SIG-M5 treated with dmso at 0.1 percent for 504 hours (cell line): ENCODE measurements at regions not wholly inside any gene's neighbourhood (a gene's known extent, or its start where the extent isn't known, plus 50 kb on each side); places are given as distances from the start of the nearest gene placed in this dataset.
"Not testable (repeated sequence)": the region's sequence is repeated elsewhere in the genome, so short reads cannot be mapped to it uniquely, and the experiment has no call there.

ENCODE experiments used
- DNase-seq: peaks from one replicate; lab custom pipeline; 2025; ENCODE audit not compliant: unreplicated experiment; lab: John Stamatoyannopoulos, UW

- no peak for DNase-seq
Observed at GRCh38 chr6:11329726-11330412, 97.4 kb upstream of the NEDD9 start.

DNA sequence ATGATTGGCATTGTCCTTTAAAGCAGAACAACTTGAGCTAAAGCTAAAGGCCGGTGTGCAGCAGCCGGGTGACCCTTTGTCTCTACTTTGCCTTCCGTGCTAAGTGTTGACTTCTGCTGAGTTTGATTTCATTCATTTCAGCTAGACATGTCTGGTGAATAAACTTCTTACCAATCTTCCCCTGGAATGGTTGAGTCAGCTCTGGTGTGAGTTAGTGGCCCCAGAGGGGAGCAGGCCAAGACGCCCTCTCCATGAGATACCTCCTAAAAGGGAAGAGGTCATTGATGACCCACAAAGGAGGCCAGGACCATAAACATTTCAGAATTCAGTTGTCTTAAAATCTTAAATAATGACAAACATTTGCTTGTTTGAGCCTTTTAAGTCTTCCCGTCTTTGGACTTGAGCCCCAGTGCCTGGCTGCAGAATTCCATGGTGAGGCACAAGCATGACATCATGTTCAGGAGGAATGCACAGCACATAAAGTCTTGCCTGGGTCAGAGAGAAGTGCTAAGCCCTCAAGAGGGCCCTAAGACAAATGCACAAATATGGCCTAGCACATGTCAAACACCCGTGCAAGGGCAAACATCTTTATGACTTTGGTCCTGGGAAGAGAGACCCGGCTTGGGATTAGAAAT lies 96.3 kb upstream of the NEDD9 start:
- no peak for DNase-seq

DNA sequence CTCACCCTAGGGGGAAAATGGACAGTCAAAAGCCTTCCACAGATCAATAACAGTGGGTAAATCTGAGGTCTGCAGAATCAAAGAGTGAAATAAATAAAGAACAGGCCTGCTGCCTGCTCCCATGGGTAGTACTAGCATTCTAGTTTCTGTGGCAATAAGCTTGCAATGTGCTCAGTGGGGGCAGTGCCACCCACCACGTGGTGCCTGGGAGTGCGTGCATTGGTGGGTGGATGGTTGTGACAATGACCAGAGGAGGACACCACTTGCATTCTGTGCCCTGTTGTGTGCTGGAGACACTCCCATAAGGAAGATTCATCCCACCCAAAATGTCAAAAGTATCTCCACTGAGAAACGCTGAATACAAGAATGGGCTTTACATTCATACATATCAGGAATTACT lies 95.5 kb upstream of the NEDD9 start:
- DNase-seq = no peak

GRCh38 chr6:11326116-11326515 lies 93.6 kb upstream of the NEDD9 start:
- no peak for DNase-seq

DNA sequence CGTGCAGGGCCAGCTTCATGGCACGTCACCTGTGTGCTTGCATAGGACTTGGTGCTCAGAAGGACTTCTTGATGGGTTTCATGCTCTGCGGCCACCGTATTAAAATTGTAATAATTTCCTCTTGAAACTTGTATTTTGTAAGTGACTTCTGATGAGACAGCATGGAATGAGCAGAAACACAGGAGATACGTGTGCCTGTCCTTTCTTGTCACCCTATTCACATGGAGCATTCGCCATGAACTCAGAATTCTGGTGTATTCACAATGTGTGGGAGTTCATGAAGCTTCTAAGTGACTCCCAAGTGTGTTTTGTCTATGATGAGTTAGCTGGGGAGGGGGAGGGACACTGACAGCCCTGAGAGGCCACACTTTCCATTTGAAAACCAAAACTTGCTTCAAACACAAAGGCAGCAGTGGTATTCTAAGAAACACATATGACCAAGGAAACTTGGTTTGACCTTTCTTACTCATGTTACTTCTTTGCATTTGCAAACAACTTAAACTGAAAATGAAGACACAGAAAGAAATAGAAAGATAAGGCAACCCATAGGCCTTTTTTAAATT lies 92.1 kb upstream of the NEDD9 start:
- DNase-seq = no peak

GRCh38 chr6:11323666-11324452 lies 91.4 kb upstream of the NEDD9 start:
- peak; percentile 98 for DNase-seq

DNA sequence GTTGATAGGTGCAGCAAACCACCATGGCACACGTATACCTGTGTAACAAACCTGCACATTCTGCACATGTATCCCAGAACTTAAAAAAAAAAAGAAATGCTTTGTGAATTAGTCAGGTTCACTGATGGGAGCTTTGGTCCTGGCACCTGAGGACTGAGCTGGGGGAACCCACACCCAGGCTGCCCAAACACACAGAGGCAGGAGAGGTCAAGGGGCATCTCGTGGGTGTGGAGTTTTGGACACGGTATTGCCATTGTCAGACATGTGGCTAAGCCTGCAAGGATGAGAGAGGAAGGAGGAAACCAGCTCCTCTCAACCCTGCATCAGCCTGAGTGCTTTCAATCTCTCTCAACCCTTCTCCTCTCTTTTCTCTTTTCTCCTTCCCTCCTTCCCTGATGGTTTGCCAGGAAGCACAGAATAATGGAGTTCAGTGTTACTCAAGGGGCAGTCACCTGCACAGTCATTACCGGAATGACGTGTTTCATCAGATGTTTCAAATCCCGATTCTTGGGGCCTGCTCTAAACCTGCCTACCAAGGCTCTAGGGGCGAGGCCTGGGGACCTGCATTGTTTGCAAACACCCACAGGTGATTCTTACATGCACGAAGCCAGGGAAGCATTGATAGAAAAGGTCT lies 89.9 kb upstream of the NEDD9 start:
- no peak for DNase-seq

- DNase-seq = no peak
Observed at GRCh38 chr6:11320914-11321597, 88.6 kb upstream of the NEDD9 start.

- DNase-seq = no peak
Observed at GRCh38 chr6:11318835-11319813, 86.7 kb upstream of the NEDD9 start.

DNA sequence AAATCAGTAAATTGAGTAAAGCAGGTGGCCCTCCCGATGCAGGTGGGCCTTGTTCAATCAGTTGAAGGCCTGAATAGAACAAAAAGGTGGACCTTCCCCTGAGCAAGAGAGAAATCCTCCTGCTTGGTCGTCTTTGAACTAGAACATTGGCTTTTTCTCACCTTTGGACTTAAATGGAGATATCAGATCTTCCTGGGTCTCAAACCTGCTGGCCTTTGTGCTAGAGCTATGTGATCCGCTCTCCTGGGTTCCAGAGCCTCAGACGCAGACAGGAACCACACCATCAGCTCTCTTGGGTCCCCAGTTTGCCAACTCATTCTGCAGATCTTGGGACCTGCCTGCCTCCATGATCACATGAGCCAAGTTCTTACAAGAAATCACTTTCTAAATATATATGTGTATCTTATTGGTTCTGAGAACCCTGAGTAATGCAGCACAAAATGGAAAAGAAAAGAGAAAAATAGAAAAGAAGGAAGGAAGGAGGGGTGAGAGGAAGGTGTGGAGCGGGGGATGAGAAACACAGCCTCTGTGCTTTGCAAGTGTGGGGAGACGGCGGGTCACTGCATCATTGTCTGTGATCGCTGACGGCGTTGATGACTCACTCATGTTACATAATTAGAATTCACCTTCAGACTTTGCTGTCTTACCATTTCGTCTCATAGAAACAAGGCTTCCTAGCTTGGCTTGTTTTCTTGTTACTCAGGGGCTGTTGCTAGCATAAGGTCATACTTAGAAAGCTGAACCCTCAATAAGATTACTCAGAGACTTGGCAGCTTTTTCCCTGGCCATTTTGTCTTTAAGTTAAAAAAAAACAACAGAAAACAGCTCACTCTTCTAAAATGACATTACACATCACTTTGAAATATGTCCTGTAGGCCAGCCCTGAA lies 85.7 kb upstream of the NEDD9 start:
- peak; percentile 84 for DNase-seq

DNA sequence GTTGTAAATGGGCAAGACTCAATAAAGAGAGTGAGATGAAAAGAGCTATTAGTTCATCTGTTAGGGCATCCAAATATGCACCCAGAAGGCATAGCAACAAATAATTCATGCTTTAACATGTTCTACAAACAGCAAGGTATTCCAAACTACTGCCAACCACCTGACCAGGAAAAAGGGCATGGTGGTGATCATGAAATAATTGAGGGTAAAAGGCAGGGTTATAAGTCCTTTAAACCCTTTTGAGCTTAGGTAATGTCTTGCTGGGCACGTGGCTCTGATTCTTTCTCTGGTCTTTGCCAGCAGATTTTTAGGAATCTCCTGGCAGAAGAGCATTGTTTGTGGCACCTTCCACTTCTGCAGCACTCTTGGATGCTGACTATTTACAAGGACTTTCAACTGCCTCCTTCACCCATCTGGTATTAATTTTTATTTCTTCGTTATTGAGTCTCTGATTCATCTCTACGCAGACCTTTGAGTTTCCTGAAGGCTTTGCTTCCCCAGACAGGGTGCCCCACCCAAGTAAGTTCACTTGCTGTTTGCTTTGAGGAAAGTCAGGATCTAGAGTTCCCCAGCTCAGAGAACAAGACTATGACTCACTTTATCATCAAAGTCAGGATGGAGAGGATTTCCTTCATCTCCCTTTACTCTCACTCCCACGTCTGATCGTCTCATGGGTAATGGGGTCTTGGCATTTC lies 83.4 kb upstream of the NEDD9 start:
- no peak for DNase-seq

DNA sequence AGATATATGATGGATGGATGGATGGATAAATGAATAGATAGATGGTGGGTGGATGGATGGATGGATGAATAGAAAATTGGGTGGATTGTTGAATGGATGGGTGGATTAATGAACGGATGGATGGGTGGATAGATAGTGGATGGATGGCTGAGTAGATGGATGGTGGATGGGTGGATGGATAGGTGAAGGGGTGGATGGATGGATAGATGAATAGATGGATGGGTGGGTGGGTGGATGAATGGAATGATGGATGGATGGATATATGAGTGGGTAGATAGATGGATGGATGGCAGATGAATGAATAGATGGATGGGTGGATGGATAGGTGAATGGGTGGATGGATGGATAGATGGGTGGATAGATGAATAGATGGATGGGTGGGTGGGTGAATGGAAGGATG lies 80.7 kb upstream of the NEDD9 start:
- DNase-seq = no peak

GRCh38 chr6:11311970-11312369 lies 79.5 kb upstream of the NEDD9 start:
- no peak for DNase-seq

DNA sequence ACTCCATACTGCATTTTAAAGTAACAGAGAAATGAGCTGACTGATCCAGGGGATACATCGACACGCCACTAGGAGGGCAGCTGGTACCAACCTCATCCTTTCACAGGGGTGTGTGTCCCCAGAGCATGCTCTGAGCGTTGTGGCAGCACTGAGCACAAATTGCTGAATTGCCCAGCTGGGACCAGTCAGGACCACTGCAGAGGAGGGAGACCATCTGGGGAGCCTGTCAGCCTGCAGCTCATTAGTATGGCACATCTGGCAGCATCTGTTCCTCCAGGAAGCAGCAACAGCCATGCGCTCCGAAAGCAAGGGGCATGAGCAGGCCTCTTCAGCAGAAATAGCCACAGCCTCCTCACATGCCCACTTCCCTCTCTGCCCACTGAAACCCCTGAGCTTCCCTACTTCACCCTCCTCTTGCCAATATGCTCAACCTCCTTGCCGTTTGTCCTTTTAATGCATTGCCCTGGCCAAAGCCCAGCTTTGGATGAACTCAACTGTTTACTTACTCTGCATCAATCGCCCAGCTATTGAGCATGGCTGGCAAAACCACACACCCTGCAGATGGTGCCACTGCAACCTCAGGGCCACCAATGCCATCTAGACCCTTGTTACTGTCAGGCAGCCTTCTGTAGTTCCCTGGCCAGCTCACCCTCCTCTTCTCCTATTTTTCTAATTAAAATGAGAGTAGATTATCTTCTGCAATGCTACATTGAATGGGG lies 77.6 kb upstream of the NEDD9 start:
- no peak for DNase-seq

DNA sequence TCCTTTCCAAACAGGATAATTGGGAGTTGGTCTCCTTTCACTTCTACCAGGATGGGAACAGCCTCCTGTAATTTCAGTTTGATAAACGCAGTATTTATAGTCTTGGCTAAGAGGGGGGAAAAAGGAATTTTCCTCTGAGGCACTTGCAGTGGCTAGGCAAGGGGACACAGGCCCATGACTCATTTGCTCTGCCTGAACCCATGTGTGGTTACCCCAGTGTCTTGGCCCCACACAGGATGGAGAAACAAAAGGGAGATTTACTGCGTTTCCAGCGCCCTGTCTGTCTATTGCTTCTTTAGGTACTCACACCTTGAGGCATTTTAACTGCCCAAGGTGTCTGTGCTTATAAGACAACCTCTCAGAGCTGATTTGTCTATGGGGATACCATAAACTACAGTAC lies 74.8 kb upstream of the NEDD9 start:
- DNase-seq = no peak

- DNase-seq = no peak
Observed at GRCh38 chr6:11304946-11305345, 72.5 kb upstream of the NEDD9 start.

- not testable (repeated sequence) for DNase-seq
Observed at GRCh38 chr6:11299876-11300428, 67.5 kb upstream of the NEDD9 start.
